IMR-90 (cell line): ENCODE measurements at regions not wholly inside any gene's neighbourhood (a gene's known extent, or its start where the extent isn't known, plus 50 kb on each side); places are given as distances from the start of the nearest gene placed in this dataset.

Source experiments
- ATAC-seq: fragments of 200-7000 bp; cut with Tn5 transposase; 2 replicates; pipeline ENCODE4 v1.9.1; 2020; ENCODE audit warnings: low read depth, mild to moderate bottlenecking, moderate library complexity
- BruUV-seq: library from RNA; stranded (reverse); fragments of 400-500 nt; replicated peaks from 2 replicates; lab custom pipeline; 2021; lab: Mats Ljungman, UMichigan
- CTCF ChIA-PET: fragments of 300-600 bp; formaldehyde crosslinking; extraction: SDS; loops from one replicate; lab custom pipeline; 2021; ENCODE audit warnings: antibody characterized with exemption; lab: Yijun Ruan, JAX
- POLR2A ChIA-PET: fragments of 300-600 bp; sonication (Branson Sonifier 250); formaldehyde crosslinking; loops from one replicate; lab custom pipeline; 2022; ENCODE audit warnings: antibody characterized with exemption; ENCODE audit not compliant: unreplicated experiment; lab: Charles Lee
- DNase-seq: peaks from one replicate; pipeline ENCODE4 v3.0.0; 2013
- H2AFZ ChIP-seq: replicated peaks from 2 replicates; pipeline ENCODE3; 2013; ENCODE audit warnings: low read length, mild to moderate bottlenecking; ENCODE audit not compliant: poor library complexity
- H2AK5ac ChIP-seq: 2 replicates; pipeline ENCODE4 v1.6.1; 2013; ENCODE audit warnings: low read depth, low read length, inconsistent platforms
- H2AK9ac ChIP-seq: replicated peaks from 2 replicates; pipeline ENCODE3; 2013; ENCODE audit warnings: mild to moderate bottlenecking, low read depth, low read length, moderate library complexity; ENCODE audit not compliant: poor library complexity
- H2BK120ac ChIP-seq: 2 replicates; pipeline ENCODE4 v1.6.1; 2013; ENCODE audit warnings: low read depth, low read length, inconsistent platforms
- H2BK15ac ChIP-seq: 3 replicates; pipeline ENCODE4 v1.6.1; 2013; ENCODE audit warnings: low read depth, low read length, inconsistent platforms
- H2BK20ac ChIP-seq: 2 replicates; pipeline ENCODE4 v1.6.1; 2013; ENCODE audit warnings: low read depth, mild to moderate bottlenecking, inconsistent platforms, low read length, moderate library complexity
- H2BK5ac ChIP-seq: 2 replicates; pipeline ENCODE4 v1.6.1; 2013; ENCODE audit warnings: mild to moderate bottlenecking, low read depth, low read length, inconsistent platforms; ENCODE audit not compliant: poor library complexity, severe bottlenecking
- H3K14ac ChIP-seq: replicated peaks from 2 replicates; pipeline ENCODE4 v1.6.1; 2013; ENCODE audit warnings: low read depth, low read length, inconsistent platforms
- H3K18ac ChIP-seq: 2 replicates; pipeline ENCODE4 v1.6.1; 2013; ENCODE audit warnings: low read depth, low read length, control low read depth
- H3K23ac ChIP-seq: 2 replicates; pipeline ENCODE4 v1.6.1; 2013; ENCODE audit warnings: low read depth, low read length, inconsistent platforms
- H3K27ac ChIP-seq: 2 replicates; pipeline ENCODE4 v1.5.1; 2013; ENCODE audit warnings: mild to moderate bottlenecking, control low read depth, low read length; ENCODE audit not compliant: insufficient read depth
- H3K27me3 ChIP-seq: 2 replicates; pipeline ENCODE4 v1.6.1; 2013; ENCODE audit warnings: low read length; ENCODE audit not compliant: control insufficient read depth, insufficient read depth
- H3K36me3 ChIP-seq: 2 replicates; pipeline ENCODE4 v1.6.1; 2013; ENCODE audit warnings: low read length, mixed read lengths; ENCODE audit not compliant: control insufficient read depth, insufficient read depth
- H3K4ac ChIP-seq: 2 replicates; pipeline ENCODE4 v1.6.1; 2013; ENCODE audit warnings: low read depth, low read length, inconsistent platforms
- H3K4me1 ChIP-seq: 2 replicates; pipeline ENCODE4 v1.6.1; 2013; ENCODE audit warnings: low read length, mixed read lengths; ENCODE audit not compliant: control insufficient read depth, insufficient read depth
- H3K4me2 ChIP-seq: 2 replicates; pipeline ENCODE4 v1.6.1; 2013; ENCODE audit warnings: low read depth, mild to moderate bottlenecking, control low read depth, low read length, moderate library complexity
- H3K4me3 ChIP-seq: 2 replicates; pipeline ENCODE4 v1.5.1; 2013; ENCODE audit warnings: low read depth, mild to moderate bottlenecking, control low read depth, low read length, moderate library complexity; ENCODE audit not compliant: insufficient read depth
- H3K56ac ChIP-seq: 2 replicates; pipeline ENCODE4 v1.6.1; 2013; ENCODE audit warnings: low read length, inconsistent platforms; ENCODE audit not compliant: insufficient read depth; ENCODE audit errors: extremely low read depth
- H3K79me1 ChIP-seq, 2 experiments: 2 replicates each; pipeline ENCODE4 v1.6.1; 2013; ENCODE audit warnings: low read length in 2 of 2, inconsistent platforms in 1 of 2, low read depth in 1 of 2
- H3K9ac ChIP-seq: 2 replicates; pipeline ENCODE4 v1.6.1; 2013; ENCODE audit warnings: low read depth, low read length, control low read depth
- H3K9me1 ChIP-seq: 2 replicates; pipeline ENCODE4 v1.6.1; 2013; ENCODE audit warnings: low read length, inconsistent platforms; ENCODE audit not compliant: insufficient read depth
- H3K9me3 ChIP-seq: 2 replicates; pipeline ENCODE4 v1.6.1; 2013; ENCODE audit warnings: low read length; ENCODE audit not compliant: control insufficient read depth, insufficient read depth
- H4K20me1 ChIP-seq: 2 replicates; pipeline ENCODE4 v1.6.1; 2013; ENCODE audit warnings: low read length, inconsistent platforms; ENCODE audit not compliant: insufficient read depth
- H4K5ac ChIP-seq: 2 replicates; pipeline ENCODE4 v1.6.1; 2013; ENCODE audit warnings: mild to moderate bottlenecking, low read depth, low read length, control low read depth
- H4K8ac ChIP-seq, 2 experiments: 2 replicates each; pipeline ENCODE4 v1.6.1; 2013; ENCODE audit warnings: low read depth in 2 of 2, low read length in 2 of 2, control low read depth in 1 of 2, inconsistent platforms in 1 of 2
- H4K91ac ChIP-seq: 2 replicates; pipeline ENCODE4 v1.6.1; 2013; ENCODE audit warnings: low read depth, low read length, inconsistent platforms; ENCODE audit not compliant: insufficient read depth
- BHLHE40 ChIP-seq: fragments of 150-350 bp; IDR thresholded peaks from 2 replicates; pipeline ENCODE4 v1.6.1; 2016; ENCODE audit warnings: mild to moderate bottlenecking, low read depth, low read length
- CEBPB ChIP-seq: IDR thresholded peaks from 2 replicates; pipeline ENCODE4 v1.6.1; 2012; ENCODE audit warnings: low read depth, low read length, improper control_type of control experiment
- CHD1 ChIP-seq: IDR thresholded peaks from 2 replicates; pipeline ENCODE4 v1.6.1; 2012; ENCODE audit warnings: low read depth, low read length, improper control_type of control experiment
- CTCF ChIP-seq: conservative IDR thresholded peaks from 2 replicates; pipeline ENCODE4 v1.5.1; 2012; ENCODE audit warnings: mild to moderate bottlenecking, low read depth, low read length, improper control_type of control experiment
- FOS ChIP-seq: fragments of 150-350 bp; IDR thresholded peaks from 2 replicates; pipeline ENCODE4 v1.6.1; 2016; ENCODE audit warnings: low read depth, low read length
- MAFK ChIP-seq: IDR thresholded peaks from 2 replicates; pipeline ENCODE4 v1.6.1; 2012; ENCODE audit warnings: low read depth, low read length, improper control_type of control experiment
- MAZ ChIP-seq: IDR thresholded peaks from 2 replicates; pipeline ENCODE4 v1.6.1; 2012; ENCODE audit warnings: low read depth, mild to moderate bottlenecking, low read length, improper control_type of control experiment, moderate library complexity, borderline replicate concordance
- MXI1 ChIP-seq: IDR thresholded peaks from 2 replicates; pipeline ENCODE4 v1.6.1; 2012; ENCODE audit warnings: low read depth, mild to moderate bottlenecking, low read length, moderate library complexity, borderline replicate concordance
- NFE2L2 ChIP-seq: fragments of 150-350 bp; IDR thresholded peaks from 2 replicates; pipeline ENCODE4 v1.6.1; 2016; ENCODE audit warnings: low read depth, mild to moderate bottlenecking, low read length
- POLR2A ChIP-seq: IDR thresholded peaks from 2 replicates; pipeline ENCODE4 v1.6.1; 2012; ENCODE audit warnings: mild to moderate bottlenecking, low read depth, low read length
- RAD21 ChIP-seq: IDR thresholded peaks from 2 replicates; pipeline ENCODE4 v1.6.1; 2012; ENCODE audit warnings: low read length, improper control_type of control experiment
- RCOR1 ChIP-seq: IDR thresholded peaks from 2 replicates; pipeline ENCODE4 v1.6.1; 2012; ENCODE audit warnings: mild to moderate bottlenecking, low read length, improper control_type of control experiment; ENCODE audit not compliant: insufficient replicate concordance
- RFX5 ChIP-seq: IDR thresholded peaks from 2 replicates; pipeline ENCODE4 v1.8.0; 2012; ENCODE audit warnings: low read depth, mild to moderate bottlenecking, low read length, moderate library complexity
- SMC3 ChIP-seq: fragments of 150-350 bp; IDR thresholded peaks from 2 replicates; pipeline ENCODE4 v1.6.1; 2016; ENCODE audit warnings: low read depth, mild to moderate bottlenecking, antibody characterized with exemption, low read length, moderate library complexity
- WGBS, 2 experiments: methylation state at CpG; one replicate each; pipeline versions ENCODE4 v1.1.5 to v1.1.7; 2013; ENCODE audit warnings: missing lambda C conversion rate in 2 of 2; ENCODE audit not compliant: insufficient read length in 1 of 2; ENCODE audit errors: extremely low coverage in 2 of 2; 5-methylcytosine and 5-hydroxymethylcytosine counted together
- dilution Hi-C: fragments of 300-500 bp; cut with HindIII; formaldehyde crosslinking; loops from one replicate; pipeline ENCODE4 v1.14.3; 2018; ENCODE audit warnings: low sequenced_read_pairs; ENCODE audit not compliant: unreplicated experiment
- in situ Hi-C: fragments of 300-500 bp; cut with MboI; formaldehyde crosslinking; loops from 3 replicates; pipeline ENCODE4 v1.14.3; 2019; ENCODE audit warnings: low sequenced_read_pairs, inconsistent platforms, mixed read lengths
- intact Hi-C: fragments of 100-400 bp; cut with micrococcal nuclease; formaldehyde crosslinking; loops from 2 replicates; pipeline ENCODE4 v1.10.0; 2022
- TF ChIP-seq, protein P1 (sequence below): fragments of 150-350 bp; IDR thresholded peaks from 2 replicates; pipeline ENCODE4 v1.6.1; 2016; ENCODE audit warnings: low read depth, mild to moderate bottlenecking, low read length, moderate library complexity, borderline replicate concordance
- TF ChIP-seq, protein P2 (sequence below): fragments of 150-350 bp; IDR thresholded peaks from 2 replicates; pipeline ENCODE4 v1.6.1; 2017; ENCODE audit warnings: mild to moderate bottlenecking, antibody characterized with exemption, low read length, low read depth

- intact Hi-C loops = no loop called here
- POLR2A ChIA-PET = no interaction called here
- ATAC-seq = no peak
Observed at GRCh38 chr5:74266132-74266531, 374.4 kb downstream of the ENC1 start.

More at GRCh38 chr5:74266132-74266531, 374.4 kb downstream of the ENC1 start:
- H3K18ac ChIP-seq = no peak overlapping the region
- H3K4ac ChIP-seq = no peak overlapping the region
- no peak overlapping the region for H2AK9ac ChIP-seq
- no peaks in the 10 kb centered on the region for H3K79me1 ChIP-seq
- no peak overlapping the region for H3K27ac ChIP-seq
- no peak for TF ChIP-seq FOS
- TF ChIP-seq SMC3 = no peak
- no peak for TF ChIP-seq MXI1
- TF ChIP-seq RCOR1 = no peak
- TF ChIP-seq POLR2A = no peak
- TF ChIP-seq, protein P1, sequence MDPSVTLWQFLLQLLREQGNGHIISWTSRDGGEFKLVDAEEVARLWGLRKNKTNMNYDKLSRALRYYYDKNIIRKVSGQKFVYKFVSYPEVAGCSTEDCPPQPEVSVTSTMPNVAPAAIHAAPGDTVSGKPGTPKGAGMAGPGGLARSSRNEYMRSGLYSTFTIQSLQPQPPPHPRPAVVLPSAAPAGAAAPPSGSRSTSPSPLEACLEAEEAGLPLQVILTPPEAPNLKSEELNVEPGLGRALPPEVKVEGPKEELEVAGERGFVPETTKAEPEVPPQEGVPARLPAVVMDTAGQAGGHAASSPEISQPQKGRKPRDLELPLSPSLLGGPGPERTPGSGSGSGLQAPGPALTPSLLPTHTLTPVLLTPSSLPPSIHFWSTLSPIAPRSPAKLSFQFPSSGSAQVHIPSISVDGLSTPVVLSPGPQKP = no peak
- TF ChIP-seq, protein P2, sequence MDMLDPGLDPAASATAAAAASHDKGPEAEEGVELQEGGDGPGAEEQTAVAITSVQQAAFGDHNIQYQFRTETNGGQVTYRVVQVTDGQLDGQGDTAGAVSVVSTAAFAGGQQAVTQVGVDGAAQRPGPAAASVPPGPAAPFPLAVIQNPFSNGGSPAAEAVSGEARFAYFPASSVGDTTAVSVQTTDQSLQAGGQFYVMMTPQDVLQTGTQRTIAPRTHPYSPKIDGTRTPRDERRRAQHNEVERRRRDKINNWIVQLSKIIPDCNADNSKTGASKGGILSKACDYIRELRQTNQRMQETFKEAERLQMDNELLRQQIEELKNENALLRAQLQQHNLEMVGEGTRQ = no peak
- TF ChIP-seq RAD21 = no peak
- TF ChIP-seq CEBPB = no peak
- TF ChIP-seq RFX5 = no peak
- no peak for TF ChIP-seq BHLHE40
- TF ChIP-seq CHD1 = no peak
- no peak for TF ChIP-seq MAZ
- TF ChIP-seq NFE2L2 = no peak
- no peak for TF ChIP-seq MAFK
- no peak for TF ChIP-seq CTCF
- no peak overlapping the region for H3K4me2 ChIP-seq
- H2AK5ac ChIP-seq = no peak overlapping the region
- BruUV-seq = no TSS peak
- H3K36me3 ChIP-seq = no peaks in the 10 kb centered on the region
- H4K5ac ChIP-seq = no peak overlapping the region
- WGBS, 2 experiments = no CpG with 5 or more reads among the region's 2 CpGs
- dilution Hi-C loops = no loop called here
- no peak overlapping the region for H2AFZ ChIP-seq
- no peak overlapping the region for H2BK15ac ChIP-seq
- in situ Hi-C loops = no loop called here
- H3K9ac ChIP-seq = no peak overlapping the region
- no peak overlapping the region for H2BK120ac ChIP-seq
- no peak overlapping the region for H2BK20ac ChIP-seq
- no peak overlapping the region for H3K14ac ChIP-seq
- H3K27me3 ChIP-seq = no peaks in the 10 kb centered on the region
- H3K9me3 ChIP-seq = no peaks in the 10 kb centered on the region
- H3K23ac ChIP-seq = no peak overlapping the region
- CTCF ChIA-PET = no interaction called here
- H4K20me1 ChIP-seq = no peaks in the 10 kb centered on the region
- H4K91ac ChIP-seq = no peak overlapping the region
- H3K4me3 ChIP-seq = no peak overlapping the region
- H3K56ac ChIP-seq = no peak overlapping the region
- no peaks in the 10 kb centered on the region; the same call in 1 of the 2 replicates for H3K4me1 ChIP-seq
- no peaks in the 10 kb centered on the region for H3K9me1 ChIP-seq
- no peak overlapping the region for H2BK5ac ChIP-seq
- no peak overlapping the region for H4K8ac ChIP-seq
- no peak for DNase-seq
